Panc1 (cell line): ENCODE measurements at regions not wholly inside any gene's neighbourhood (a gene's known extent, or its start where the extent isn't known, plus 50 kb on each side); places are given as distances from the start of the nearest gene placed in this dataset.

Experiments
- ATAC-seq: fragments of 200-7000 bp; cut with Tn5 transposase; 2 replicates; pipeline ENCODE4 v1.9.1; 2020; ENCODE audit warnings: mild to moderate bottlenecking, moderate library complexity
- BruUV-seq: library from RNA; stranded (reverse); fragments of 400-500 nt; replicated peaks from 2 replicates; lab custom pipeline; 2021; lab: Mats Ljungman, UMichigan
- CTCF ChIA-PET: fragments of 300-600 bp; sonication (Branson Sonifier 250); formaldehyde crosslinking; loops from one replicate; lab custom pipeline; 2022; ENCODE audit warnings: antibody characterized with exemption; lab: Charles Lee
- POLR2A ChIA-PET: fragments of 300-600 bp; sonication (Branson Sonifier 250); formaldehyde crosslinking; loops from one replicate; lab custom pipeline; 2022; ENCODE audit warnings: antibody characterized with exemption; lab: Charles Lee
- DNase-seq: peaks from one replicate; pipeline ENCODE4 v3.0.0-alpha.2; 2010; ENCODE audit warnings: low read depth, low spot score
- H3K27ac ChIP-seq: 2 replicates; pipeline ENCODE4 v1.5.1; 2011; ENCODE audit warnings: mild to moderate bottlenecking, low read length, inconsistent platforms
- H3K27me3 ChIP-seq: fragments of 200-500 bp; sonication (Bioruptor generic); 2 replicates; pipeline ENCODE4 v1.6.0; 2014; ENCODE audit warnings: low read length, inconsistent platforms; ENCODE audit not compliant: control insufficient read depth, insufficient read depth
- H3K36me3 ChIP-seq: fragments of 200-500 bp; sonication (Bioruptor generic); 2 replicates; pipeline ENCODE4 v1.5.1; 2014; ENCODE audit warnings: inconsistent platforms, mild to moderate bottlenecking, low read length, moderate library complexity; ENCODE audit not compliant: control insufficient read depth, insufficient read depth
- H3K4me1 ChIP-seq: 2 replicates; pipeline ENCODE4 v1.5.1; 2011; ENCODE audit warnings: inconsistent platforms, mild to moderate bottlenecking, low read length, moderate library complexity; ENCODE audit not compliant: control insufficient read depth, insufficient read depth
- H3K4me3 ChIP-seq, 2 experiments: 2 replicates each; pipeline ENCODE4 v1.5.1; 2011 to 2012; ENCODE audit warnings: low read depth in 2 of 2, low read length in 2 of 2, mild to moderate bottlenecking in 2 of 2, inconsistent platforms in 1 of 2, moderate library complexity in 1 of 2
- H3K9me3 ChIP-seq: fragments of 200-500 bp; sonication (Bioruptor generic); 2 replicates; pipeline ENCODE4 v1.5.1; 2014; ENCODE audit warnings: low read depth, mild to moderate bottlenecking, inconsistent platforms, low read length, moderate library complexity; ENCODE audit not compliant: control insufficient read depth, insufficient read depth
- POLR2AphosphoS5 ChIP-seq: IDR thresholded peaks from 2 replicates; pipeline ENCODE4 v1.6.1; 2012; ENCODE audit warnings: mild to moderate bottlenecking, low read depth, low read length, moderate library complexity
- SIN3A ChIP-seq: IDR thresholded peaks from 2 replicates; pipeline ENCODE4 v1.6.1; 2012; ENCODE audit warnings: low read depth, mild to moderate bottlenecking, low read length, moderate library complexity, borderline replicate concordance; ENCODE audit not compliant: insufficient read depth
- TCF7L2 ChIP-seq: IDR thresholded peaks from 2 replicates; pipeline ENCODE4 v1.6.1; 2011; ENCODE audit warnings: mild to moderate bottlenecking, low read depth, low read length, inconsistent platforms
- in situ Hi-C: cut with HindIII; loops from 2 replicates; pipeline ENCODE4 v1.10.0; 2016; ENCODE audit warnings: low sequenced_read_pairs, low pct_unique_long_range_greater_than_20kb
- intact Hi-C: fragments of 100-400 bp; cut with micrococcal nuclease; formaldehyde crosslinking; loops from one replicate; pipeline ENCODE4 v1.10.0; 2022; ENCODE audit not compliant: unreplicated experiment
- TF ChIP-seq, protein P1 (sequence below): fragments of 450-650 bp; IDR thresholded peaks from 2 replicates; pipeline ENCODE4 v1.5.1; 2017; ENCODE audit warnings: mild to moderate bottlenecking
- TF ChIP-seq, protein P2 (sequence below), 2 experiments: IDR thresholded peaks; 2 replicates each; pipeline ENCODE4 v1.6.1; 2011 to 2012; ENCODE audit warnings: low read depth in 2 of 2, control low read depth in 1 of 2, low read length in 1 of 2, mild to moderate bottlenecking in 1 of 2, moderate library complexity in 1 of 2; ENCODE audit not compliant: insufficient read depth in 1 of 2

DNA sequence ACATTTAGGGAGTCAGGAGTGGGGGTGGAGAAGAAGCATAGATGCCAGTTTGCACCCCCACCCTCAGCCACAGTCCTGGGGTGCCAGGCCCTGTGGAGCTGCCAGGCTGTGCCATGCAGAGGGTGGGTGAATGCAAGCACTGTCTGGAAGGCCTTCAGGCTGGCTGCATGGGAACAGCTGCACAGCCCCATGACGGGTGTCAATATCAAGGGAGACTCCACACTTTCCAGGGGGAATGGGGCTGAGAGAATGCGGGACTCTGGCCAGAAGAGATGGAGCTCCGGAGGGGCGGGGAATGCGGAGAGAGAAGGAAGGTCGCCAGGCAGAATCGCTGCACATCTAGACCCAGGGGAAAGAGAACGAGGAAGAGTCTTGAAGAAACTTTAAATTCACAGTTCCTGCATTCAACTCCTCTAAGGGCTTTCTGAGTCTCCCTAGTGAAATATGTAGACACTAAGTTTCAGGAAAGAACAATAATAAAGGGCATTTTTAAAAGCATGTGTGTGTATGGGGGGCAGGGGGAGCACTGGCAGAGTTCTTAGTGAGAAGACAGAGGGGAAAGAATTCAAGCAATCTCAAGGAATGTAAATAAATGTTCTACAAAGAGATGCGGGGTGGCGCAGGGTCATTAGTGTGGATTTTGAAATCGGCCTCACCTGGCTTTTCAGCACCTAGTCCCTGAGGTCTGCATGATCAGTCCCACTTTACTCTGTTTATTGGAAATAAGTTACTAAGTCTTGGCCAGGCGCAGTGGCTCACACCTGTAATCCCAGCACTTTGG lies 59.1 kb downstream of the BOD1 start:
- TF ChIP-seq SIN3A, result no peak
- TF ChIP-seq, protein P1, sequence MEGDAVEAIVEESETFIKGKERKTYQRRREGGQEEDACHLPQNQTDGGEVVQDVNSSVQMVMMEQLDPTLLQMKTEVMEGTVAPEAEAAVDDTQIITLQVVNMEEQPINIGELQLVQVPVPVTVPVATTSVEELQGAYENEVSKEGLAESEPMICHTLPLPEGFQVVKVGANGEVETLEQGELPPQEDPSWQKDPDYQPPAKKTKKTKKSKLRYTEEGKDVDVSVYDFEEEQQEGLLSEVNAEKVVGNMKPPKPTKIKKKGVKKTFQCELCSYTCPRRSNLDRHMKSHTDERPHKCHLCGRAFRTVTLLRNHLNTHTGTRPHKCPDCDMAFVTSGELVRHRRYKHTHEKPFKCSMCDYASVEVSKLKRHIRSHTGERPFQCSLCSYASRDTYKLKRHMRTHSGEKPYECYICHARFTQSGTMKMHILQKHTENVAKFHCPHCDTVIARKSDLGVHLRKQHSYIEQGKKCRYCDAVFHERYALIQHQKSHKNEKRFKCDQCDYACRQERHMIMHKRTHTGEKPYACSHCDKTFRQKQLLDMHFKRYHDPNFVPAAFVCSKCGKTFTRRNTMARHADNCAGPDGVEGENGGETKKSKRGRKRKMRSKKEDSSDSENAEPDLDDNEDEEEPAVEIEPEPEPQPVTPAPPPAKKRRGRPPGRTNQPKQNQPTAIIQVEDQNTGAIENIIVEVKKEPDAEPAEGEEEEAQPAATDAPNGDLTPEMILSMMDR, result no peak
- TF ChIP-seq, protein P2, sequence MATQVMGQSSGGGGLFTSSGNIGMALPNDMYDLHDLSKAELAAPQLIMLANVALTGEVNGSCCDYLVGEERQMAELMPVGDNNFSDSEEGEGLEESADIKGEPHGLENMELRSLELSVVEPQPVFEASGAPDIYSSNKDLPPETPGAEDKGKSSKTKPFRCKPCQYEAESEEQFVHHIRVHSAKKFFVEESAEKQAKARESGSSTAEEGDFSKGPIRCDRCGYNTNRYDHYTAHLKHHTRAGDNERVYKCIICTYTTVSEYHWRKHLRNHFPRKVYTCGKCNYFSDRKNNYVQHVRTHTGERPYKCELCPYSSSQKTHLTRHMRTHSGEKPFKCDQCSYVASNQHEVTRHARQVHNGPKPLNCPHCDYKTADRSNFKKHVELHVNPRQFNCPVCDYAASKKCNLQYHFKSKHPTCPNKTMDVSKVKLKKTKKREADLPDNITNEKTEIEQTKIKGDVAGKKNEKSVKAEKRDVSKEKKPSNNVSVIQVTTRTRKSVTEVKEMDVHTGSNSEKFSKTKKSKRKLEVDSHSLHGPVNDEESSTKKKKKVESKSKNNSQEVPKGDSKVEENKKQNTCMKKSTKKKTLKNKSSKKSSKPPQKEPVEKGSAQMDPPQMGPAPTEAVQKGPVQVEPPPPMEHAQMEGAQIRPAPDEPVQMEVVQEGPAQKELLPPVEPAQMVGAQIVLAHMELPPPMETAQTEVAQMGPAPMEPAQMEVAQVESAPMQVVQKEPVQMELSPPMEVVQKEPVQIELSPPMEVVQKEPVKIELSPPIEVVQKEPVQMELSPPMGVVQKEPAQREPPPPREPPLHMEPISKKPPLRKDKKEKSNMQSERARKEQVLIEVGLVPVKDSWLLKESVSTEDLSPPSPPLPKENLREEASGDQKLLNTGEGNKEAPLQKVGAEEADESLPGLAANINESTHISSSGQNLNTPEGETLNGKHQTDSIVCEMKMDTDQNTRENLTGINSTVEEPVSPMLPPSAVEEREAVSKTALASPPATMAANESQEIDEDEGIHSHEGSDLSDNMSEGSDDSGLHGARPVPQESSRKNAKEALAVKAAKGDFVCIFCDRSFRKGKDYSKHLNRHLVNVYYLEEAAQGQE (IDR thresholded peaks at IDR 0.05; ENCODE audit: insufficient read depth in 1 of 2, low read depth in 2 of 2, low read length in 1 of 2), result no peak
- no peak for TF ChIP-seq POLR2AphosphoS5
- no peak for TF ChIP-seq TCF7L2
- in situ Hi-C loops (no loop called here), intact Hi-C loops (no loop called here)
- BruUV-seq, result no TSS peak
- POLR2A ChIA-PET, result no interaction called here
- ATAC-seq (no peak), DNase-seq (no peak)
- H3K9me3 ChIP-seq, result peaks cover 10% of the 10 kb centered on the region; the same call in 1 of the 2 replicates
- CTCF ChIA-PET, result interaction anchor here (0.6 kb wide), 1 partner anchor 226 kb away, joined by 4 read pairs; no protein-coding TSS in a partner anchor
- H3K36me3 ChIP-seq, result no peaks in the 10 kb centered on the region
- no peak overlapping the region for H3K27ac ChIP-seq
- no peaks in the 10 kb centered on the region for H3K4me1 ChIP-seq
- no peak overlapping the region for H3K4me3 ChIP-seq
- H3K27me3 ChIP-seq, result no peaks in the 10 kb centered on the region; the same call in 1 of the 2 replicates

DNA sequence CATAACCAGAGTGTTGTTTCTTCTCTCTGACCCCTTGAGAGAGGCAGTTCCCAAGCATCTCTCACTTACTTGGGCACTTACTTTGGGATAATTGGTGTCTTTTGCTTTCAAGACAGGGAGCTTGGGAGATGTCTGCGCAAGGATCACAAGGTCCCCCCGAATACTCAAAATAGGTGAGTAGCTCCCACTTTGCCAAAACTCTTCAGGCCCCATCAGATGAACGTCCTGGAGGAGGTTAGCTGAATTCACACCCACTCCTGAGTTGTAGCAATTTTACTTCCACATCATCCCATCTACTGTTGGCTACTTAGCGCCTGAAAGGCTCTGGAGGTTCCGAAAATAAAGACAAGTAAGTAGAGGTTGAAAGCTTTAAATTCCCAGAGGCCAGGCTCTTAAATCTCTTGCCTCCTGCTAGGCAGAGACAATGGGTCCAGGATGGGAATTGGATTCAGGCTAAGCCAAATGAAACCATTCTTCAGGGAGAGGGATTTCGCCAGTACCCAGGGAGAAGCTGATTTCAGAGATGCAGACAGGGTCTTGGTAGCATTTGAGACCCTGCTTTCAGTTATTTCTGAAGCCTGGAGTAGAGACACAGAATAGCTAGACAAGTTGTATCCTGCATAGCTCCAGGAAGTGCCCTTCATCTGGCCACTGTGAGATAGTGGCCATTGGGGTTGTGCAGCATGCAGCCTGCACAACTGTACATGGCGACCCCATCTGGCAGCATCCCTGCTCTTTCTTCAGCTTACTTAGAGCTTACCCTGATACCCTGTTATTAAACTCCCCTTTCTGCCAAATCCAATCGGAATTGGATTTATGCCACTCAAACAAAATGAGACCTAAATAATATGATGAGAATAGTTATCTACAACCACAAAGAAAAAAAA lies 60.1 kb downstream of the BOD1 start:
- H3K9me3 ChIP-seq, result peaks cover 10% of the 10 kb centered on the region; the same call in 1 of the 2 replicates
- no peaks in the 10 kb centered on the region for H3K4me1 ChIP-seq
- no peak overlapping the region for H3K4me3 ChIP-seq
- ChIA-PET CTCF (no interaction called here), POLR2A (no interaction called here)
- H3K36me3 ChIP-seq, result no peaks in the 10 kb centered on the region
- H3K27ac ChIP-seq, result no peak overlapping the region
- TF ChIP-seq TCF7L2, result no peak
- TF ChIP-seq, protein P1, result peak; percentile 11; the same call in 1 of the 2 replicates
- no peaks in the 10 kb centered on the region; the same call in 1 of the 2 replicates for H3K27me3 ChIP-seq
- in situ Hi-C loops, result no loop called here
- DNase-seq (no peak), ATAC-seq (no peak; the same call in 1 of the 2 replicates)
- intact Hi-C loops, result no loop called here
- BruUV-seq, result no TSS peak
